ENCODE measurements at regions not wholly inside any gene's neighbourhood (a gene's known extent, or its start where the extent isn't known, plus 50 kb on each side); places are given as distances from the start of the nearest gene placed in this dataset.

DNA sequence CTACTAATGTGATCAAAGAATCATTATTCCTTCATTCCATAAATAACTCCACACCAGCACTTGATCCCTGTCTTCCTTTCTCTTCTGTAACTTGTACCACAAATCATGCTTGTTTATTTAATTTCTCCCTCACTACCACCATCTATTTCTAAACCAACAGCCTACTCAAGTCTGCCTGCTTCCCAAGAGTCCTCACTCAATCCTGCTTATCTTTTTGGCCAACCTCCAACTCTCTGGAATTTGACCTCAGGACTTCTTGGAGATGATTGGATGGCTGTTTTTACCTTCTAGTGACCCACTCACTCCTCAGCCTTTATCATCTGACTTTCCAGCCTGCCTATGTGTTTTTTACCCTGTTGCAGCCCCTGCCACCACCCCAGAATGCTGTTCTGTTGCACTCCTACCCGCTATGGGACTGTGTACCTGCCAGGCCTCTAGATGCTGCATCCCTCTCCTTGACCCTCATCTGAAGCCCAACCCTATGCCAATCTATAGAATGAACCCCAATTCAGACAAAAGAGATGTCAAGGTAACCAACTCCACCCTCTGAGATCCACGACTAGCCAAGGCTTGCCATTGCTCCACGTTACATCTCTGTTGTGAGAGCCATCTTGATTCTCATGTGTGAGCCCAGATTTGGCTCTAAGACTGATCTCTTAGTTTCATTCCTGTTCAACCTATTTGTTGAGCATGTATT, 150.2 kb upstream of the PLEKHG7 start:
- no peak for DNase-seq

DNA sequence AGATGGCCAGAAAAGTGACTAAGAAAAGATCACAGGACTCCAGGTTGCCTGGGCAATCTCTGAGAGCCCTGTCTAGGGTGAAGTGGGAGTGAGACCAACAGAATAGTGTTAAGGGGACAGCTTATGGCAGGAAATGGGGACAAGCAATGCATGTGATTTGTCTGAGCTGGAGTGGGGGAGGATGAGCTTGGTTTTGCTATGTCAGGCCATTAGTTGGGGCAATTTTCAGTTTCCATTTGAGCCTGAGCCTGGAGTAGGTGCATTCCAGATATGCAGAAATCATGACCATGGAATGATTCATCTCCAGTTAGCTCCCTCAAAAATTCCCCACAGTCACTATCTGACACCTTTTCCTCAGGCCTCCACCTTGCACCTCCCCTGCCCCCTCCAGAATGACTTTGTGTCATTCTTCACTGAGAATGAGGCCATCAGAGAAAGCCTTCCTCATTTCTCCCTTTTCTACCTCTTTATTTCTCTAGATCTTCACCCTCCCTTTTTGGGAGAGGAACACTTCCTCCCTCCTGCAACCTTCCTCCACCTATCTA, 150.9 kb upstream of the PLEKHG7 start:
- peak; percentile 44 to 46 for DNase-seq

DNA sequence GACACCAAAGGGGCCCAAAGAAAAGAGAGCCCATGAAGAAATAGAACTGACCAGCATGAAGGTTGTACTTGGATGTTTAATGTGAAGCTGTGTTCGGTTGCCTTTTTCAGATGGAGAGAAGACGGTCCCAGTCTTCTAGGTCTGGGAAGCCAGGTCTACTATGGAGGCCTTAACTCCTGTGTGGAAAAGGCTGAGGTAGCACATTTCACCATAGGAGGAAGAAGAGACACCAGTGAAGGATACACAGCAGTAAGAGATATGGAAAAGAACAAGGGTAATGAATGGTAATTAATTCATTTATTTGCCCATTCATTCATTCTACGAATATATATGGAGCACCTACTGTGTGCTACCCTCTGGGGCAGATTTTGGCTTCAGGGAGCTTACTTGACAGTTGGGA, 151.6 kb upstream of the PLEKHG7 start:
- no peak for DNase-seq

DNA sequence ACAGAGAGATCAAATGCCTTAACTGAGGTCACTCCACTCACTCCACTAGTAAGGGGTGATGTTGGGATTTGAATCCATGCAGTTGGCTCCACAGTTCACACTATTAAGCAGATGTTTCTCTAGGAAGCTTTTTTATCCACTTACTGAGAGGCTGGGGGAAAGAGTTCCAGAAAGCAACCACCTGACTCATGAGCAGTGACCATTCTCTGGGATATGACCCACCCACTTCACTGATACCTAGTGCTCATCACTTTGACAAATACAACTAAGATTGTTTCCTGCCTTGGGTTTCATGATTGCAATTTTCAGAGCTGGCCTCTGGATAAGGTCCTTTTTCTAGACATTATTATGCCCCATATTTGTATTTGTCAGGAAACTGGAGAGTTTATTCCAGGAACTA, 152.1 kb upstream of the PLEKHG7 start:
- DNase-seq, result no peak

DNA sequence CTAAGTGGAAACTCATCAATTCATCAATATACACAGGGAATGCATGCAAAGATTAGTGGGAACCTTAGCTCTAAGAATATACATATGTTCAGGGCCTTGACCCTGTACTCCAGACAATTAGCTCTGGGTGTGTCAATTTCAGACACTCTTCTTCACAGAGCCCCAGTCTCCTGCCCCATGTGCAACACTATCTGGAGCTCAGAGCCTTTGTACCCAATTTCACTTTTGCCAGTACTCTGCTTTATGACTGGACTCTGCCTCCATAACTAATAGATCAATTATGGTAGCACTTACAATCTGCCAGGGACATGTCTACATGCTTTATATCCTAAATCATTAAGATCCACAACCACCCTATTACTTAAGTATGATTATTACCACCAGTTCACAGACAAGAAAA, 152.5 kb upstream of the PLEKHG7 start:
- no peak for DNase-seq

DNA sequence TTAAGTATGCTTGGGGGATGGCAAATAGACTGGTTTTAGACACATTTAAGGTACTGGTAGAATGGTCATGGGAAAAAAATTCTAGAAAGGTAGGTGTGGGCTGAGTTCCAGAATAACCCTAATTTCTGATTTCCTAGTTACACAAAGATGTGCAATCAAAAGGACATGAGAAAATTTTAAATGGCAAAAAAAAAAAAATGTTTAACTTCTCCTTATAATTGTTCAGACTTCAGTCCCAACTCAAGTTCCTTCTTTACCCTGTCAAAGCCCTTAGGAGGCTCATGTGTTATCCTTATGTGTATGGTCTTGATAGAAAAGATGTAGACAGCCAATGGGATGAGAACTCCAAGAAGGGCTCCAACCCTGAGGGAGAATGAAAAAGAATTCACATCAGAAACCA, 153.3 kb upstream of the PLEKHG7 start:
- peak; percentile 32 to 59 for DNase-seq

DNA sequence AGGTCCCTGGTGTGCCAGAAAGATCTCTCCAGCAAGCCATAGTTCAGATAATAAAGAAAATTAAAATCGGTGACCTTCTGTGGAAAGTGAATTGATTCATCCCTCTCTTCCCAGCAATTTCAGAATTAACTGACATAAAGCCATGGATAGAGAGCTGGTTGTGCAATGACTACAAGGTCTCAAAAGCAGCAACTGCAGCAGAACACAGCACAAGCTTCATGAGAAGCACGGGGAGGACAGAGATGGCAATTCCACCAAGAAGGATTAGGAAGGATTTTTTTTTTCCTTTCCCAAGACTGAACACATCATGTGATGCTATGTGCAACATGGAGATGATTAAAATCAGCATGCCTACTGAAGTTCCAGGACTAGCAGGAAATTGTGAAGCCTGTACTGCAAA, 154.9 kb upstream of the PLEKHG7 start:
- peak in 1 of 2 donors; percentile 35 for DNase-seq

DNA sequence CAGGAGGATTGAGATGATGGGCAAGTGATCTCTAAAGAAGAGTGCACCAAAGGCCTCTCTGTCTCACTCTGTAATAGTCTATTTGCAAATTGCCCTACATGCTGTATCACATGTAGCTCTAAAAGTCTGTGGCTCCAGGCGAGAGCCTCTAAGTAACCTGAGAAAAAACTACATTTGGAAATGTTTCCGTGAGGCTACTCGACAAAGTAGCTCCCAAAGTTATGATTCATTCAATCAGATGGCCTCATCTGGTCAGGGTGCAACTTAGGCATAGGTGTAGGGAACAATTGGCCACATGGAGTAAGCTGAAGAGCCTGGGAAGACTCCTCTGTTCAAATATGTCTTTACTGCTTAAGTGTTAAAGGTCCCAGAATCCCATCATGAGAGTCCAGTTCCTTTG, 155.4 kb upstream of the PLEKHG7 start:
- DNase-seq, result no peak

DNA sequence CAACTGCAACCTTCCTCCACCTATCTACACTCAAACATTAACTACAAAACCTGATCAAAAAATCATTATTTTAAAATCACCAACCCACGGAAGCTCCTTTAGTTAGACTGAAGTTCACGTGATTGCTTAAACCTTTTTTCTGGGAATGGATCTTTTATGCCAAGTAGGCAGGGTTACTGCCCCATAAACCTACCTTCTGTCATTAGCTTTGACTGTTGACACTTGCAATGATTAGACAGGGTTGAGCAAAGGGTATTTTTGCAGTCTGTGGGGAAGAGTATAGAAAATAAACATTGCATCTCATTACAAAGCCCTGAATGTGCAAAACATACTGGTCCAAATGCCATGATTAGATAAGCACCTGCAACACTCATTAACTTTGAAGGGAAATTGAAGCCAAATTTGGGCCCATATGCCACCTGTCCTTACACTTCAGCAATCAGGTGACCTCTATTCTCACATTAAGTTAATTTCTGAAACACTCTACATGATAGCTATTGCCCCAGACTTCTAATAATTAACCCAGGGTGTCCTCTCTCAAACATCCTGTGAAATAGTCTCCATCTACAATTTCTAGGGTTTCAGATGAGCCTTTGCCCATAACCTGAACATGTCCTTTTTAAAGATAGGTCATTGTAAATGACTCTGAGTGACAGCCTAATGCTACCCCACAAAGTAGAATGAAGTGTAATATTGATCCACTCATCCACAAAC, 156.0 kb upstream of the PLEKHG7 start:
- DNase-seq, result no peak

DNA sequence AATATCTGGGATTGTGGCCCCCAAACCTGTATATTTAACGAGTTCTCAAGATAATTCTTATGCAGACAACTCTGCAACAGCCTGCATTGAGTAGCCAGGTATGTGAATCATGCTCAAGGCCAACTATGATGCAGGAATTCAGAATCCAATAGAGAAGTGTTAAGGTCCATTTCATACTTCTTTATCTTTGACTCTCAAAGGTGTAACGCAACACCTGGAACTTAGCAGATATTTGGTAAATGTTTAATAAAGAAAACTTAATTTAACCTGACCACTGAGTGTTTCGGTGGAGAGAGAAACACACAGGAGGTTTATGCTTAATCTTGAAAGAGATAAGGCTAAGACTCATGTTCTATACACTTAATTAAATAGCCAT, 156.5 kb upstream of the PLEKHG7 start:
- no peak for DNase-seq

DNA sequence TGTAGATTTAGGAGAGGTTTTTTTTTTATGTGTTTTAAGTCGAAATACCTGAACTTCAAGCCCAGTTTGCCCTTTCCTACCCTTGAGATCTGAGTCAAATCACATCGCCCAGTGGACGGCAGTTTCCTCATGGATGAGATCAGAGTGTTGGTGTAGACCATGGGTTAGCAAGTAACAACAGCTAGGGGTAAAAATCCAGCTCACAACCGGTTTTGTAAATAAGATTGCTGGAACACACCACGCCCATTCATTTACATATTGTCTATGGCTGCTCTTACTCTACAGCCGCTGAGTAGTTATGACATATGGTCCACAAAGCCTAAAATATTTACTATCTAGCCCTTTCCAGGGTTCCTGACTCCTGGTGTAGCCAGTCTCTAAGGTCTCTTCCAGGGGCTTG, 158.5 kb upstream of the PLEKHG7 start:
- no peak for DNase-seq

DNA sequence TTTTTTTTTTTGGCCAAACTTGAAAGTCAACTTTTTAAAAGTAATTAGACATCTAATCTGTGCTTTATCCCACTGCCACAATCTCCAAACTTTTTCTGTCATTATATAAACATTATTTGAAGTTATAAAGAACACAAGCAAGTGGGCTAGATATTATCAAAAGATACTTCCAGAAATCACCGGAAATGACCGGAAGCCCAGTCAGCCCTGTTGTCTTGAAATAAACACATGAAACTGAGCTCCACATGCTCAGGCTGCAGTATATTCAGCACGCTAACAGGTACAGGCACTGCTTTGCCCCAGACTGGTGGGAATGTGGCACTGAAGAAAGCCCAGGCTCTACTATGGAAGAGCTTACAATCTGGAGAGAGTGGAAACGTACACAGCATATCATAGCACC, 158.9 kb upstream of the PLEKHG7 start:
- no peak for DNase-seq

DNA sequence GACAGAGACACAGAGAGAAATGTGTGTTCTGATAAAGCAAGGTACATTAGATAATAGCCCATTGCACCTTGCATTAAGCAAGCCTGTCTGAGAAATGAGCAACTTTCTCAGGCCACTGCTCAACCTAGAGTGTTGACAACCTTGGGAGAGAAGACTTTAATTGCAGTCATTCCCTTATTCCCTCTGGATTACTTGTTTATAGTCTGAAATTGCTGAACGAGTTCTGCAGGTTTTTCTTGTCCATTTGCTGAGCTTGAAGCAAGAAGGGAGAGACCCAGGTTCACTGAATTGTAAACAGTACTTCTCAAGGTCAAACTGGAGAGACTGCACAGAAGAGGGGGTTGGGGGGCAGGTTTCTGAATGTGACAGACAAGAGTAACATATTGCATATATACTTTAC, 159.4 kb upstream of the PLEKHG7 start:
- DNase-seq, result no peak

DNA sequence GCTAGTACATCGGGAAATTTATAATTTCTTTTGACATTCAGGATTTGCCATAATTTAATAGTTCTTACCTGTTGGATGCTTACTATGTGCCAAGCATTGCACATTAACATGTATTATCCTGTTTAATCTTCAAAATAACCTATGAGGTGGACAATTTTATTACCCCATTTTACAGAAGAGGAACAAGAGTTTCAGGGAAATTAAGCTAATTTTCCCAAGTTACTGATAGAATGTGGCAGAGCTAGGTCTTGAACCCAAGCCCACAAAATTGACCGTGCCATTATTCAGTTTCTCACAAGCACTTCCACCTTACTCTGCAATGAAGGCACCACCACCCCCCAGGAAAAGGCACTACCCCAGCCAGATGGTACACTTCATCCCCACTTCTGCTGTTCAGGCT, 161.1 kb upstream of the PLEKHG7 start:
- no peak for DNase-seq

DNA sequence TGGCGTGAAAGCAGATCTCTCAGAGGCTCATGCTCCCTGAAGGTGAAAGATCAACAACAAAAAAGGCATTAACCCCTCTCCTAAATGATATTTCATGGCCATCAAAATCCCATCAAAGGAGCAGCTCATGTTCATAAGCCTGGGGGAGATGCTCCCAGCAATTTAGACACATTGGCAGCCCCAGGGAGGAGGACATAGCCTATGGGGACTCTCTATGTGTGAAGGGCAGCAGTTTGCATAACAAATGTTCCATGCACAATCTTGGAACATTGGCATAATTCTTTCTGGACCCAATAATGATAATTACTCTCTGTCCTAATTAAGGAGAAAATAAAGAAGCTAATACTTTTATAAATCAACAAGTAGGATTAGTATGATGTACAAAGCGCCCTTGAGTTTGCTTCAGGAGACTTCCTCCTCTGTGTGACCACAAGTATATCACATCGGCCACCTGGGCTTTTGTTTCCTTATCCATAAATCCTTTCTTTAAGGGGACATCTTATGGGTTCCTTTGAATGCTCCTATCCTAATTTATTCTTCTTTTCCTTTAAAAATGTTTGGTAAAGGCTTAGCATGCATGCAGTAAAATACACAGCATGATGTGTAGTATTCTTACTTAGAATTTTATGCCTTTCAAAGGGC, 161.9 kb upstream of the PLEKHG7 start:
- no peak for DNase-seq

DNA sequence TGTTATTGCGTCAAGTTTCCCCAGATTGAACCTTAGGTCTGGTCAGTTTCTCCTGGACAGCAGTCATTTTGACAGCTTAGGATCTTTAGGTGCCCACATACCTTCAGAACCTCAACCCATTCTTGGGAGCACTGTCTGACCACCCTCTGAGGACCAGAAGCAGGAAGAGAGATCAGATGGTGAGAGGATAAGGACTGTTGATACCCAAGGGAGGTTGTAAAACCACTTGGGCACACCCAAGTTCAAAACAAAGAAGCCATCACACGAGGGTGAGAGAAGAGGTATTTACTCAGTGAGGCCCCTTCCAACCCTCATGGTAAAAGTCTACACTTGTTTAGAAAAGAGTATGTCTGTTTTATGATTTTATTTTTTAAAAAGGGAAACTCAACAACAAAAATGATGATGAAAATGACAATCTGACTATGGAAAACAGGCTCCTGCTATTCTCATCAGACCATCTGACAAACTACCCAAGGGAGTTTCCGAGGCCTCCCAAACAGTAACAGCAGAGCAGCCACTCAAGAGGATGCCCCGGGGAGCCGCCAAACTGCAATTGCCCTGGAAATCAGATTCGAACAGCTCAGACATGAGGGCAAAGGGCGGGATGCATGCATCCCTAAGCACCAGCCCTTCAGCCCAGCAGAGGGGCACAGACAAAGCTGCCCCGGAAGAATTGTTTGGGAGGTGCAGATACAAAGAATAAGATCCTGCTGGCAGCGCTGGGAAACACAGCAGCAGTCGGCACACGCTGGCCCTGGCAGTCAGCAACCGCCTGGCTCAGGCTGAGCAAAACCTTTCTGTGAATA, 162.6 kb upstream of the PLEKHG7 start:
- peak in 1 of 2 donors; percentile 21 for DNase-seq

DNA sequence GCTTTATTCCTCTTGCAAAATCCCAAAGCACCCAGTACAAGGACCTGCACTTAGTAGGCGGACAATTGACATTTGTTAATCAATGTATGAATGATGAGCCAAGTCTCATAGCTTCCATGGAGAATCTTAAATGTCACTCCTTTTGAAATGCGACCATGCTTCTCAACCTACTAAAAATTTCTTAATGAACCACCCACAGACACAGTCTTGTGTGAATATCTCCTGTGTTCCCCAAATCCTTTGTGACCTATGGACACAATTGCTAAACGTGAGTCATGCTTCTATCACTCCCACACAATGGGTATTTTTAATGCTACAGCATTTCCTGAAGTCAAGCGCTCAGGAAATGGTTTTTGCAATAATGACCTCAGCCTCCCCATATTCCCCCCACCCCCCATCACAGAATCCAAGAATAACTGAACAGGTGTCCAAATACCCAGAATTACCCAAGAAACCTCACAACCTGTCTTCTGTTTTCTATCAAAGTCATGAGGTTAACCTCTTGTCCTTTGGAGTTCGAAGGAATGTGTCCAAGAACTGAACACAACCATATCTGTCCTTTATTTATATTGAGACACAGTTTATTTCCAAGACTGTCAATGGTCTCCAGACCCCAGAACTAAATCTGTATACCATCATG, 163.6 kb upstream of the PLEKHG7 start:
- DNase-seq, result peak; percentile 96 to 98

DNA sequence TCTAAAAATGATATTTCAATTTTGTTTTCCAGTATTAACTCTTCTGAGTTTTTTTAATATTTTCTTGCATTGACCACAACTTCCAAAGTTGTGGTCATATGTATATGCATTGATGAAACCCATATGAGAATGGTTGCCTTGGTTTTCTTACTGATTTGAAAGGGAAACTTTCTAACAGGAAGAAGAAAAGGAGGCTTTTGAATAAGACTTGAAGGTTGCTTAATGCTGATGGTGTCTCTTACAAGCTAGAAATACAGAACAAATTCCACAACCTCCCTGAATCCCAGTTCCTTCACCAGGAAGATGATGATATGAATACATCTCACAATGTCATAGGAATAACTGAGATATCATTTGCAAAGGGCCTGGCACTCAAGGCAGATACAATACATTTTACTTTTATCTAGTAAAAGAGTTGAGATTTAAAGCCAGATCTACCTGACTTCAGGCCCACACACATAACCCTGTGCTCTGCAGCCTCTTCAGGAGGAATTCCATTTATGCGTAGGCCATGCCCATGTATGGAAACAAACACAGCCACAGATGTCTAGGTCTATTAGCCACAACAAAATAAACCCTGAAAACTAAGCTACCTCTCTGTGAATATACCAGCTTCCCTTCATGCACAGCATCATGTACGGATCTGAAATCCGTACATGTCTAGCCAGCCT, 165.4 kb upstream of the PLEKHG7 start:
- peak; percentile 42 to 58 for DNase-seq

DNA sequence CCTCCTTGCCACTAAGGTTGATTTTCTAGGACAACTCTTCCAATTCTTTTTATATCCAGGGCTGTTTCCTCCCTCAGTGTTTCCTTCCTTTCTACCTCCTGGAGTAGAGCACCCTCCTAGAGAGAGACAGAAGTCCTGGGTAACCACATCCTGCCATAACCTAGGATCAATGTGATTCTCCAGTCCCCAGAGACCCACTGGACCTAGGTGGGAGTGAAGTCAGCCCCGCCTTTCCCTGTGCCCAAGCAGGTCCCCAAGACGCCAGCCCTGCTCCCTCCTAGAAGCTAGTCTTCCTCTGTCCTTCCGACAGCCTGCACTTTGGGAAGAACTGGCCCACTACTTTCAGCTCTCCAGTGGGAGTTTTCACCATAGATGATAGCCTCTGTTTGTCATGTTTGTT, 166.8 kb upstream of the PLEKHG7 start:
- no peak for DNase-seq

DNA sequence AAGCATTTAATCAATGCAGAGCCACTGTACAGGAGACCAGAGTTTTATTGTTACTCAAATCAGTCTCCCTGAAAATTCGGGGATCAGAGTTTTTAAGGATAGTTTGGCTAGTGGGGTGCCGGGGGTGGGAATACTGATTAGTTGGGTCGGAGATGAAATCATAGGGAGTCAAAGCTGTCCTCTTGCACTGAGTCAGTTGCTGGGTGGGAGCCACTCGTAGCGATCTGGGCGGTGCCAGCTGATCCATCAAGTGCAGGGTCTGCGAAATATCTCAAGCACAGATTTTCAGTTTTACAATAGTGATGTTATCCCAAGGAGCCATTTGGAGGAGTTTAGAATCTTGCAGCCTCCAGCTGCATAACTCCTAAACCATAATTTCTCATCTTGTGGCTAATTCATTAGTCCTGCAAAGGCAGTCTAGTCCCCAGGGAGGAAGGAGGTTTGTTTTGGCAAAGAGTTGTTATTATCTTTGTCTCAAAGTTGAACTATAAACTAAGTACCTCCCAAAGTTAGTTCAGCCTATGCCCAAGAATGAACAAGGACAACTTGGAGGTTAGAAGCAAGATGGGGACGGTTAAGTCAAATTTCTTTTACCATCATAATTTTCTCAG, 169.4 kb upstream of the PLEKHG7 start:
- DNase-seq, result no peak

DNA sequence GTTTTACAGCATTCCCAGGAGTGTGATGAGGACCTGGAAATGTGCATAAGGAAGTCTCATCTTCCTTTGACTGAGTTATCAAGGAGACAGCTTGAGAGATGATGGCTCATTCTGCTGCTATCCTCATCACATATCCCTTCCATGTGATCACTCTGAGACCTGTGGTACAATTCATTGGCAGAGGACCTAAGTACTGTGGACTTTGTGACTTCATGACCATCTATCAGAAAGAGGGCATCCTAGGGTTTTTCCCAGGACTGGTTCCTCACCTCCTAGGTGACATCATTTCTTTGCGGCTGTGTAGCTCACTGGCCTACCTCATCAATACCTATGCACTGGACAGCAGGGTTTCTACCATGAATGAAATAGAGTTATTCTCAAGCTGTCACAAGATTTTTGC, 172.1 kb upstream of the PLEKHG7 start:
- no peak for DNase-seq

All from inflammatory macrophage (primary cell).